LHCN-M2 (cell line): ENCODE measurements at regions not wholly inside any gene's neighbourhood (a gene's known extent, or its start where the extent isn't known, plus 50 kb on each side); places are given as distances from the start of the nearest gene placed in this dataset.
A peak's percentile ranks its signal among the peaks of the same experiment; 100 is the strongest.

Experiments used
- DNase-seq: peaks from one replicate; pipeline ENCODE4 v3.0.0-alpha.2; 2012; ENCODE audit warnings: low read depth

GRCh38 chr1:83813576-83813975, 185.4 kb downstream of the TTLL7 start:
- no peak for DNase-seq

- DNase-seq = no peak
Measured at GRCh38 chr1:83810144-83810543, 188.8 kb downstream of the TTLL7 start.

- DNase-seq = no peak
Measured at GRCh38 chr1:83808536-83808935, 190.4 kb downstream of the TTLL7 start.

GRCh38 chr1:83807821-83808220, 191.1 kb downstream of the TTLL7 start:
- no peak for DNase-seq

- no peak for DNase-seq
Measured at GRCh38 chr1:83807231-83807630, 191.7 kb downstream of the TTLL7 start.

- no peak for DNase-seq
Measured at GRCh38 chr1:83805921-83806320, 193.0 kb downstream of the TTLL7 start.

GRCh38 chr1:83802460-83803152, 196.3 kb downstream of the TTLL7 start:
- no peak for DNase-seq

GRCh38 chr1:83802023-83802422, 196.9 kb downstream of the TTLL7 start:
- DNase-seq = no peak

GRCh38 chr1:83800066-83800465, 198.9 kb downstream of the TTLL7 start:
- no peak for DNase-seq

GRCh38 chr1:83799594-83799993, 199.3 kb downstream of the TTLL7 start:
- no peak for DNase-seq

GRCh38 chr1:83798965-83799364, 200.0 kb downstream of the TTLL7 start:
- no peak for DNase-seq

GRCh38 chr1:83796409-83796808, 202.5 kb downstream of the TTLL7 start:
- peak; percentile 30 for DNase-seq

GRCh38 chr1:83794384-83794783, 204.5 kb downstream of the TTLL7 start:
- no peak for DNase-seq

- DNase-seq = peak; percentile 10
Measured at GRCh38 chr1:83791821-83792437, 207.0 kb downstream of the TTLL7 start.

- no peak for DNase-seq
Measured at GRCh38 chr1:83790446-83790845, 208.5 kb downstream of the TTLL7 start.

GRCh38 chr1:83787246-83787998, 211.5 kb downstream of the TTLL7 start:
- DNase-seq = no peak

GRCh38 chr1:83781667-83782066, 217.3 kb downstream of the TTLL7 start:
- no peak for DNase-seq

- no peak for DNase-seq
Measured at GRCh38 chr1:83779565-83779964, 219.4 kb downstream of the TTLL7 start.

GRCh38 chr1:83777758-83778101, 221.2 kb downstream of the TTLL7 start:
- DNase-seq = no peak

- no peak for DNase-seq
Measured at GRCh38 chr1:83776913-83777757, 221.8 kb downstream of the TTLL7 start.

- no peak for DNase-seq
Measured at GRCh38 chr1:83775977-83776603, 222.8 kb downstream of the TTLL7 start.

GRCh38 chr1:83773059-83773458, 225.9 kb downstream of the TTLL7 start:
- DNase-seq = no peak
